ENCODE measurements at regions not wholly inside any gene's neighbourhood (a gene's known extent, or its start where the extent isn't known, plus 50 kb on each side); places are given as distances from the start of the nearest gene placed in this dataset.

- Histone ChIP-seq H3K36me3 (no peaks in the 10 kb centered on the region), H3K4me1 (no peaks in the 10 kb centered on the region), H3K9me3 (no peaks in the 10 kb centered on the region), H3K27ac (no peak overlapping the region), H3K27me3 (no peaks in the 10 kb centered on the region), H3K4me3 (no peak overlapping the region)
- DNase-seq, result no peak
- TF ChIP-seq POLR2A (IDR thresholded peaks at IDR 0.05) (no peak), POLR2AphosphoS5 (IDR thresholded peaks at IDR 0.05) (no peak), CTCF (IDR thresholded peaks at IDR 0.05) (no peak)
- no peak for ATAC-seq (ENCODE audit: low FRiP score in 2 of 2)
- WGBS, 2 donors, result 85 to 100% methylated on average over 1 of the region's 1 CpG
Observed at GRCh38 chr3:8363200-8363599, 138.4 kb upstream of the LMCD1 start.

GRCh38 chr3:8365541-8365940, 136.1 kb upstream of the LMCD1 start:
- Histone ChIP-seq H3K36me3 (no peaks in the 10 kb centered on the region), H3K9me3 (no peaks in the 10 kb centered on the region), H3K4me3 (no peak overlapping the region), H3K27me3 (no peaks in the 10 kb centered on the region), H3K27ac (no peak overlapping the region), H3K4me1 (no peaks in the 10 kb centered on the region)
- ATAC-seq (ENCODE audit: low FRiP score in 2 of 2) (no peak), DNase-seq (no peak)
- WGBS, 2 donors, result 59 to 62% methylated on average over 5 of the region's 5 CpGs
- TF ChIP-seq EP300 (IDR thresholded peaks at IDR 0.05) (no peak), POLR2AphosphoS5 (IDR thresholded peaks at IDR 0.05) (no peak), POLR2A (IDR thresholded peaks at IDR 0.05) (no peak), CTCF (IDR thresholded peaks at IDR 0.05) (no peak)

- DNase-seq (no peak), ATAC-seq (ENCODE audit: low FRiP score in 2 of 2) (no peak)
- Histone ChIP-seq H3K4me3 (no peak overlapping the region), H3K27ac (no peak overlapping the region), H3K4me1 (no peaks in the 10 kb centered on the region), H3K9me3 (no peaks in the 10 kb centered on the region), H3K27me3 (no peaks in the 10 kb centered on the region), H3K36me3 (no peaks in the 10 kb centered on the region)
- TF ChIP-seq POLR2A (IDR thresholded peaks at IDR 0.05), result no peak
- WGBS, 2 donors, result 87 to 89% methylated on average over 1 of the region's 1 CpG
Observed at GRCh38 chr3:8366219-8366810, 135.3 kb upstream of the LMCD1 start.

DNA sequence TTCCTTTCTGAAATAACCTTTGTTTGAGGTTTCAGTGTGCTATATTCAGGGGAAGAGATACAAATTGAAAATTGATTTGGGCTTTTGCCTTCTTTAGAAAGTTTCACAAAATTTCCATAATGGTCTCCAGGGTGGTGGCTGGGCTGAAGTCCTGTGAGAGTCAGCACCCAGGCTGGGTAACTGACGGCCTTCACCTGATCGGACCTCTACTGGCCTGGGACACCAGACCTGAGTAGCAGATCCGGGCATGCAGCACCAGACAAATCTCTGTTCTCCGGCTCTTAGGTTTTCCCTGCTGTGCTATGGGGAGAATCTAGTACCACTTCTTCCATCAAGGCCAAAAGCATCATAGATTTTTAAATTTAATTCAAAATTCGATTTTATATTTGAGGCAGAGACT, 133.0 kb upstream of the LMCD1 start:
- H3K4me1 ChIP-seq, result no peaks in the 10 kb centered on the region
- TF ChIP-seq POLR2AphosphoS5 (IDR thresholded peaks at IDR 0.05), result no peak
- TF ChIP-seq CTCF (IDR thresholded peaks at IDR 0.05), result no peak
- TF ChIP-seq POLR2A (IDR thresholded peaks at IDR 0.05), result no peak
- no peak for TF ChIP-seq EP300 (IDR thresholded peaks at IDR 0.05)
- no peaks in the 10 kb centered on the region for H3K36me3 ChIP-seq
- H3K4me3 ChIP-seq, result no peak overlapping the region
- WGBS, 2 donors, result 90 to 92% methylated on average over 5 of the region's 5 CpGs
- no peaks in the 10 kb centered on the region for H3K9me3 ChIP-seq
- no peak overlapping the region for H3K27ac ChIP-seq
- no peaks in the 10 kb centered on the region for H3K27me3 ChIP-seq
- DNase-seq (no peak), ATAC-seq (ENCODE audit: low FRiP score in 2 of 2) (no peak)

DNA sequence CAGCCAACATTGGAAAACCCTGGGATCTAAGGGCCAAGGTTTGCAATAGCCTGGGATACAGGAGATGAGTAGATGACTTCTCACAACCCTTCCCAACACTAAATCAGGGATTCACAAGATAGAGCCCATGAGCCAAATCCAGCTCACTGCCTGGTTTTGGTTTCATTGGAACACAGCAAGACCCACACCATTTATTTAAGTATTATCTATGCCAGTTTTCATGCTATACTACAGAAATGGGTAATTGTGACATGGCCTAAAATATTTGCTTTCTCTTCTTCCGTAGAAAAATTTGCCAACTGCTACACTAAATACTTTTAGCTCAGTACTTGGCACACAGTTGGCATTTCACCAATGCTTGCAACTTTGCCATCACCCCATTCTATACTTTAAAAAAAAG, 132.0 kb upstream of the LMCD1 start:
- DNase-seq, result no peak
- TF ChIP-seq POLR2A (IDR thresholded peaks at IDR 0.05), result no peak
- no peak for TF ChIP-seq POLR2AphosphoS5 (IDR thresholded peaks at IDR 0.05)
- no peak for TF ChIP-seq EP300 (IDR thresholded peaks at IDR 0.05)
- TF ChIP-seq CTCF (IDR thresholded peaks at IDR 0.05), result no peak
- ATAC-seq (ENCODE audit: low FRiP score in 2 of 2), result no peak
- Histone ChIP-seq H3K4me3 (no peak overlapping the region), H3K27ac (no peak overlapping the region), H3K27me3 (no peaks in the 10 kb centered on the region), H3K4me1 (no peaks in the 10 kb centered on the region), H3K36me3 (no peaks in the 10 kb centered on the region), H3K9me3 (no peaks in the 10 kb centered on the region)
- 69 to 90% methylated on average over 1 of the region's 1 CpG for WGBS, 2 donors

Data from upper lobe of left lung (tissue), 6 donors.